ENCODE measurements at regions not wholly inside any gene's neighbourhood (a gene's known extent, or its start where the extent isn't known, plus 50 kb on each side); places are given as distances from the start of the nearest gene placed in this dataset.

DNA sequence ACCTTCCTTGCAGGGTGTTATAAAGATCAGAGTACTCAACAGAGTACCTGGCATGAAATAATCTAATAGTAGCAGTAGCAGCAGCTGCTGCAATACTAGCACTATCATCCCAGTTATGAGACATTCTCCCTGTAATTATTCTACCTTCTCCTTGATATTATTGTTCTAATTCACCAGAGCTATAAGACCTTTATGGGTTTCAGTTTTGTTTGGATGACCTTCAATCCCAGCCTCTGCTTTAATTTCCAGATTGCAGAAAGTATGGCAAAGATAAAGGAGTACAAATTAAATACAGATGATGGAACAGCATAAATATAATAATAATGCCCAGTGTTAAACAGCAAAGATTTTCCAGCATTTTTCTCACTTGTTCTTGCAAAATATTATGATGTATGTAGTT, 150.5 kb upstream of the MYLIP start:
- Mint-ChIP-seq H3K4me3 (no peak overlapping the region), H3K36me3 (ENCODE audit: low read depth) (peaks cover 3% of the 10 kb centered on the region), H3K27me3 (no peaks in the 10 kb centered on the region), H3K27ac (no peak overlapping the region), H3K4me1 (no peaks in the 10 kb centered on the region), H3K9me3 (peaks cover 12% of the 10 kb centered on the region)
- ChIA-PET CTCF (no interaction called here), POLR2A (no interaction called here)
- no peak for DNase-seq

DNA sequence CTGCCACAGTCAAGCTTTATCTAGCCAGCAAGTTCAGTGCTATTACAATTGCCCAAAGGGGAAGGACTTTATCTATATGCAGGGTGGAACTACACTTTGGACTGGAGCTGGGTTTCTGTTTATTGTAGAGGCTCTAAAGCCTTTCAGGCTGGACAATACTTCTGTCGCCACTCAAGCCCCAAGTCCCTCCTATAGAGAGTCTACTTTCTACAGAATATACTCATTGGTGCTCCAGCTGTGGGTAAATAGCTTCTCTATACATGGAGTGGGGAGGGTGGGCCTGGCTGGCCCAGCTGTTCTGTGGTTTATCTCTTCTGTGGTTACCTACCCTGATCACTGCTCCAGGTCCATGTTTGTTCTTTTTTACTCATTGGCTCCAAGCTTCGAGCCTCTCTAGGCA, 151.8 kb upstream of the MYLIP start:
- DNase-seq, result no peak
- Mint-ChIP-seq H3K4me1 (no peaks in the 10 kb centered on the region), H3K4me3 (no peak overlapping the region), H3K27ac (no peak overlapping the region), H3K36me3 (ENCODE audit: low read depth) (peaks cover 3% of the 10 kb centered on the region), H3K27me3 (peaks cover 2% of the 10 kb centered on the region), H3K9me3 (peaks cover 12% of the 10 kb centered on the region)
- CTCF ChIA-PET, result no interaction called here
- POLR2A ChIA-PET, result no interaction called here

DNA sequence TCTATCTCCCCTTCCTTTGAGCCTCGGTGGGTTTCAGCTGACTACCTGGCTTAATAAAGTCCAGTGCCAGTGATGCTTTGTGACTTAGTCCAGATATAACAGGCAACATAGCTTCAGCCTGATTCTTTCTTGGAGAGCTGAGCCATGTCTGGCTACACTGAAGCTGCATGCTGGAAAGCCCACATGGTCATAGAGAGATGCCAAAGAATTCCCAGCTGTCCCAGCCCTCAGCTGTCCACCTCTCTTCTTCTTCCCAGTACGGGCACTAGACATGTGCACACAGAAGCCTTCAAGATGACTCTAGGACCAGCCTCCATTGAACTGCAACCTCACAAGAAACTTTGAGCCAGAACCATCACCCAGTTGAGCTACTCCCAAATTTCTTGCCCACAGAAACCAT, 154.1 kb upstream of the MYLIP start:
- ChIA-PET POLR2A (no interaction called here), CTCF (no interaction called here)
- Mint-ChIP-seq H3K4me1 (no peaks in the 10 kb centered on the region), H3K9me3 (peaks cover 12% of the 10 kb centered on the region), H3K36me3 (ENCODE audit: low read depth) (peaks cover 3% of the 10 kb centered on the region), H3K4me3 (no peak overlapping the region), H3K27ac (no peak overlapping the region), H3K27me3 (peaks cover 2% of the 10 kb centered on the region)
- no peak for DNase-seq

DNA sequence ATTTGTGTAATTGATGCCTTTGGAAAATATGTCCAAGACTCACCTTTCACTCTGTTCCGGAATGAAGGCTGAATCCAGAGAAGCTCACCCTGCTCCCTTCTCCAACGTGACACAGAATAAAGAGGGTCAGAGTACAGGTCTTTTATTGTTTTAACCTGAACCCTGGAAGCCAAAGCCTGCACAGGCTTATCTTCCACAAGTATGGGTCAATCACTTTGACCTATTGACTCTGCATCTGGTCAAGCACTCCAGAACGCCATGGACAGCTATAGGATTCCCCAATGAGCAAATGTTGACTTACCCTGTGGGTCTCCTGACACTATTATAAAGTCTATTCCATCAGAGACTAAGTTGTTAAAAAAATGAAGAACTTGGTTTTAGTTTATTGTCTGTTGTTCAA, 158.4 kb upstream of the MYLIP start:
- Mint-ChIP-seq H3K9me3 (peaks cover 10% of the 10 kb centered on the region), H3K27ac (no peak overlapping the region), H3K27me3 (peaks cover 2% of the 10 kb centered on the region), H3K36me3 (ENCODE audit: low read depth) (peaks cover 3% of the 10 kb centered on the region), H3K4me3 (no peak overlapping the region), H3K4me1 (no peaks in the 10 kb centered on the region)
- POLR2A ChIA-PET, result no interaction called here
- CTCF ChIA-PET, result interaction anchor here (2.3 kb wide), 1 partner anchor 9 kb away, joined by 7 read pairs; no protein-coding TSS in a partner anchor
- no peak for DNase-seq

DNA sequence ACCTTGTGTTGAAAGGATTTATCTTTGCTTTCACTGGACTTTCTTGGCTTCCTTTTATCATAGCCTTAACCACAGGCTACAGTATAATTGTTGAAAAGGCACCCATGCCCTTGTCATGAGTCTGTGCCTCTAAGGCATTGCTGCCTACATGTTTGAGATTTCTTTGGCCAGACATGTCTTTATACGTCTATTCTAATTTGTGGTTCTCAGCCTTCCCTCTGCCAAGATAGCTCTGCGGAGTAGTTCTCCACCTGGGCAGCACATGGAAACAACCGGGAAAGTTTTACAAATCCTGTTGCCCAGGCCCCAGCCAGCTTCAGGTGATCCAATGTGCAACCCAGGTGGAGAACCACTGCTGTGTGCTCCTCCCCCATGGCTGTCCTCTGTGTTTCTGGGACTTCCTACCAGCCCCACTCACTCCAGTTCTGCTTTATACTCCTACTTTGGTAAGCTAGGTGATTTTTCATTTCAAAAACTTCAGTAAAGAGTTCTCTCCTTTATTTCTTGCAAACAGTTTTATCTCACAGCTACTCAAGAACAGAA, 159.6 kb upstream of the MYLIP start:
- Mint-ChIP-seq H3K27ac (no peak overlapping the region), H3K4me3 (no peak overlapping the region), H3K4me1 (no peaks in the 10 kb centered on the region), H3K27me3 (peaks cover 2% of the 10 kb centered on the region), H3K36me3 (ENCODE audit: low read depth) (peaks cover 3% of the 10 kb centered on the region), H3K9me3 (peaks cover 6% of the 10 kb centered on the region)
- ChIA-PET POLR2A (no interaction called here), CTCF (interaction anchor here (2.3 kb wide), 1 partner anchor 10 kb away, joined by 7 read pairs; no protein-coding TSS in a partner anchor)
- no peak for DNase-seq

DNA sequence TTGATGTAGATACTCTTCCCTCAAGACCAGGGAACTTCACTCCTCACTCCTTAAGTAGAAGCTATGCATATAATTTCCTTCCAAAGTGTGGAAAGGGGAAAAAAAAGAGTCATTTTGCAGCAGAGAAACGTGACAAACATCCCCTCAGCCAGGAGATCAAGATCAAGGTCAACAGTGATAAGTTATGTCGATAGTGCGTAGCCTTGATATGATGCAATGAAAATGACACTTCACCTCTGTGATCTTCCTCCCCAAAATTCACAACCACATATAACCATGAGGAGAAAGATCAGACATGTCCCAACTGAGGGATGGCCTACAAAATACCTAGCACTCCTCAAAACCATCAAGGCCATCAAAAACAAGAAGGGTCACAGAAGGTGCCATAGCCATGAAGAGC, 160.4 kb upstream of the MYLIP start:
- CTCF ChIA-PET, result interaction anchor here (2.3 kb wide), 1 partner anchor 11 kb away, joined by 7 read pairs; no protein-coding TSS in a partner anchor
- Mint-ChIP-seq H3K9me3 (no peaks in the 10 kb centered on the region), H3K27me3 (peaks cover 2% of the 10 kb centered on the region), H3K4me3 (no peak overlapping the region), H3K27ac (no peak overlapping the region), H3K36me3 (ENCODE audit: low read depth) (no peaks in the 10 kb centered on the region), H3K4me1 (peaks cover 3% of the 10 kb centered on the region)
- POLR2A ChIA-PET, result no interaction called here
- DNase-seq, result no peak

DNA sequence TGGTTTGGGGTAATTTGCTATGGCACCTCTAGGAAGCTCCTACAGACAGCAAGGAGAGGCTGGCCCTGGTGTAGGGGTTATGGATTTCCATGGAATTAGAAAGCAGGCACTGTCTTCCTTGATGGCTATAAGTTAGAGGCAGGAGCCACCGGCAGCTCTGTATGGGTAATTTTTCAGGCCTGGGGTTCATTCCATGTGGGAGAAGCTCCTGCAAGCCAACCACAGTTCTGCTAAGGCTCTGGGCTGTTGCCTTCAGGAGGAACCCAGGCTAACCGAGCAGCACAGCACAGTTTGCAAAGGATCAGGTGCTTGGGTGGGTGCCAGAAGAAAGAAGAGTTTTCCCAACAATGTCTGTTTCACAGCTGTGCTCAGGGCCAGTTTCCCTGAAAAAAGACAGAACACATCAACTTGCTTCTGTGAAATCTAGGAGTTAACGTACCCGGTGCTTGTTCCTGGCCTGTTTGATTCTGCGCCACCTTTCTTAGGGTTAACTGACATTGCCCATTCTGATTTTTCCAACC, 162.8 kb upstream of the MYLIP start:
- no peak for DNase-seq
- Mint-ChIP-seq H3K4me1 (peaks cover 21% of the 10 kb centered on the region), H3K36me3 (ENCODE audit: low read depth) (peaks cover 2% of the 10 kb centered on the region), H3K27ac (no peak overlapping the region), H3K9me3 (no peaks in the 10 kb centered on the region), H3K27me3 (no peaks in the 10 kb centered on the region), H3K4me3 (no peak overlapping the region)
- POLR2A ChIA-PET, result no interaction called here
- CTCF ChIA-PET, result no interaction called here

DNA sequence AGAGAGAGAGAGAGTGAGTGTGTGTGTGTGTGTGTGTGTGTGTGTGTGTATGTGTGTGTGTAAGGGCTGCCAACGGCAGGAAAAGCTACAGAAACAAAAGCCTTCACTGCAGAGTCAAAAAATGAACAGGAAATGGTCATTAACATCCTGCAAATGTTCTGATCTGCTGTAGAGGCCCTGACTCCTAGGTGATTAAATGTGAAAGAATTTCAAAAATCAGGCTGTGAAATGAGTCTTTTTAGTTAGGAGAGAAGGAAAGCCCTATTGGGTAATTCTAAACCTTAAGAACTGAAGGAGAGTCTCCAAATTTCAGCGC, 166.5 kb upstream of the MYLIP start:
- POLR2A ChIA-PET, result no interaction called here

DNA sequence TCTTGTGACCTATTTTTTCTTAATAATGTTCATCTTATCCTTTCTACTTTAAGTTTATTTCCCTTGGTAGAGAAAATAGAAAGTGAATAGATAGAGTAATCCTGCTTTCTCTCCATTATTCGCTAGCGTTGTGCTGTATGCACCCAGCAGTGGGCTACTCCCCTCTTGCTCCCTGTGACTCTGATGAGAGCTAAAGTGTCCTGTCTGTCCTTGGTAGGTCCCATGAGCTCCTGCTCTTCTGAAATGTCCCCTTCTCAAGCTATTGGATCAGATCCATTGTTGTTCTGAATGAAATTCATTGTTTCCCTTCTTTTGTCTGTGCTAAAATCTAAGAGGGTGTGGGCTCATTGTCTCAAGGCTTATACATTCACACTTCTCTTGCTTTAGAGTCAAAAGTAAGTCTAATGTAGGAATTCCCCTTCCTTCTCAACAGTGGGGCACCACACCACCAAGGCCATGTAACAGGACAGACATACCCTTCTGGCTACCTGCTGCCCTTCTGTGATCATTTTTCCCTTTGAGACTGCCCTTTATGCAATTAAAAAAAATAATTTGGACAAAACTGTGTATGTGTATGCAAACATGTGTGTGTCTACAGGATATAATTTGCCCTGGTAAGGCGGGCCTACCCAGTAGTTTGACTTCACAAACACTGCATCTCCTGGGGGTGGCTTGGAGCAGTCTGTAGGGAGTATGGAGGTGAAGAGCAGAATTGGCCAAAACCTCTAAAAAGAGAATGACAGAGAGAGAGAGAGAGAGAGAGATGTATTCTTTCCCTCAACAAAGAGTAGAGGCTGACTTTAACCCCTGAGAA, 167.0 kb upstream of the MYLIP start:
- H3K9me3 Mint-ChIP-seq, result no peaks in the 10 kb centered on the region
- no peak overlapping the region for H3K27ac Mint-ChIP-seq
- H3K4me3 Mint-ChIP-seq, result no peak overlapping the region
- POLR2A ChIA-PET, result no interaction called here
- H3K4me1 Mint-ChIP-seq, result peaks cover 21% of the 10 kb centered on the region
- no peaks in the 10 kb centered on the region for H3K27me3 Mint-ChIP-seq
- CTCF ChIA-PET, result interaction anchor here (1.6 kb wide), 1 partner anchor 33 kb away, joined by 4 read pairs; no protein-coding TSS in a partner anchor
- DNase-seq, result no peak
- peaks cover 2% of the 10 kb centered on the region for H3K36me3 Mint-ChIP-seq (ENCODE audit: low read depth)

More for the DNA sequence above, 166.5 kb upstream of the MYLIP start:
- peaks cover 2% of the 10 kb centered on the region for H3K36me3 Mint-ChIP-seq (ENCODE audit: low read depth)
- peak overlapping the region; percentile 4 for H3K27ac Mint-ChIP-seq
- no peaks in the 10 kb centered on the region for H3K9me3 Mint-ChIP-seq
- DNase-seq, result peak; percentile 12
- CTCF ChIA-PET, result interaction anchor here (1.6 kb wide), 1 partner anchor 32 kb away, joined by 4 read pairs; no protein-coding TSS in a partner anchor
- H3K4me1 Mint-ChIP-seq, result peaks cover 21% of the 10 kb centered on the region
- H3K4me3 Mint-ChIP-seq, result no peak overlapping the region
- no peaks in the 10 kb centered on the region for H3K27me3 Mint-ChIP-seq

DNA sequence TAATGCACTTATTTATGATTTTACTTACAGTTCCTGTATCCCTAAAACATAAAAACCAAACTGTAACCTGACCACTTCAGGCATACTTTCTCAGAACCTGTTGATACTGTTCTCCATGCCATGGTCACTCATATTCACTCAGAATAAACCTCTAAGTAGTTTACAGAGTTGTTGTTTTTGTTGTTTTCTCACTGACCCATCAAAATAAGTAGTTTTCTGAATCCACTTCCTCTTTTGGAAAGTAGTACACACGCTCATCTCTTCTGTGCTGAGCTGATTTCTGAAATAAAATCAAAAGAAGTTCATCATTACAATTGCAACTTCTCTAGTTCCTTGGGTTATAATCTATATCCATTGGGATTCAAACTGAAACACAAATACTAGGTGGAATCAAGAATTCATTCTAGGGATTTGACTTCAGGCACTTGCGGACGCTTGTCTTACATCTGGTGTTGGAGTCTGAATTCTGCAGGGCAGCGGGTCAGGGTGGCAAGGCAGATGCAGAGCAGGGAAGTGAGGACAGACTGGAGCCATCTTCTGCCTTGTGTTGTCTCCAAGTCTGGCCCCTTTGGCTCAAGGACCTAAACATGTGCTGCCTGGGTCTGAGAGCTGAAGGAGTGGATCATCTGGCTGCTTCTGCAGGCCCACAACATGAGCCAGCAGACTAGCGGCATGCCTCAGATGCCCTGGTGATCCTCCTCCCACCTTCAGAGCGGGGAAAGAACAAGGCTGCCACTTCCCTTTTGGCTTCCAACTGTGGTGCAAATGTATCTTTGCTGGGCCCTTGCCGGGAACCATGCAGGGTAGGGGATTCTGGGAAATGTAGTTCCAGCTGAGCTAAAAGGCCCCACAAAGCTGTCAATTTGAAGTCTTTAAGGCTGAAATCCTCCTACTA, 167.9 kb upstream of the MYLIP start:
- H3K4me1 Mint-ChIP-seq, result peaks cover 23% of the 10 kb centered on the region
- no peak overlapping the region for H3K27ac Mint-ChIP-seq
- H3K36me3 Mint-ChIP-seq (ENCODE audit: low read depth), result peaks cover 2% of the 10 kb centered on the region
- no peaks in the 10 kb centered on the region for H3K9me3 Mint-ChIP-seq
- no peaks in the 10 kb centered on the region for H3K27me3 Mint-ChIP-seq
- no peak overlapping the region for H3K4me3 Mint-ChIP-seq
- ChIA-PET CTCF (interaction anchor here (1.6 kb wide), 1 partner anchor 34 kb away, joined by 4 read pairs; no protein-coding TSS in a partner anchor), POLR2A (no interaction called here)
- DNase-seq, result no peak

DNA sequence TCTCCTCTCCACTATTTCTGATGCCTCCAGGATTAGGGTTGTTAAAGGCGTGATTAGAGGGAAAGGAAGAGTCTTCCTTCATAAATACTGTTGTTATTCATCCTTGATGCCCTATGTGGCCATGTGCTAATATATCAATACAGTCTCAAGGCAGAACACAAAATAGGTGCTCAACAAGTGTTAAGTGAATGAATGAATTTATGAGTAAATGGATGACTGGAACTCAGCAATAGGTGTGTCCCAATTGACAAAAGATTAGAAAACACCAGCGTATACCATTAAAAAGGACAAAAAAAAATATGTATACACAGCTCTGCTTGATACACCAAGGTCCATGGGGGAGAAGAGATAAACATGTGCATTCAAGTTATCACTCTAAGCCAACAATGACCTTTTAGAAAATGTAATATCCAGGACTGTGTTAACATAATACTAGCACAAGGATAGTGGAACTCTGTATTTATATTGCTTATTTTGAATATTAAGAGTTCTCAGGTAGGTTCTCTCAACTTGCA, 171.2 kb upstream of the MYLIP start:
- no peak for DNase-seq
- ChIA-PET POLR2A (no interaction called here), CTCF (interaction anchor here (0.7 kb wide), 1 partner anchor 142 kb away, joined by 4 read pairs; no protein-coding TSS in a partner anchor)
- no peaks in the 10 kb centered on the region for H3K27me3 Mint-ChIP-seq
- no peak overlapping the region for H3K27ac Mint-ChIP-seq
- H3K4me1 Mint-ChIP-seq, result peaks cover 18% of the 10 kb centered on the region
- no peaks in the 10 kb centered on the region for H3K9me3 Mint-ChIP-seq
- no peak overlapping the region for H3K4me3 Mint-ChIP-seq
- peaks cover 2% of the 10 kb centered on the region for H3K36me3 Mint-ChIP-seq (ENCODE audit: low read depth)

DNA sequence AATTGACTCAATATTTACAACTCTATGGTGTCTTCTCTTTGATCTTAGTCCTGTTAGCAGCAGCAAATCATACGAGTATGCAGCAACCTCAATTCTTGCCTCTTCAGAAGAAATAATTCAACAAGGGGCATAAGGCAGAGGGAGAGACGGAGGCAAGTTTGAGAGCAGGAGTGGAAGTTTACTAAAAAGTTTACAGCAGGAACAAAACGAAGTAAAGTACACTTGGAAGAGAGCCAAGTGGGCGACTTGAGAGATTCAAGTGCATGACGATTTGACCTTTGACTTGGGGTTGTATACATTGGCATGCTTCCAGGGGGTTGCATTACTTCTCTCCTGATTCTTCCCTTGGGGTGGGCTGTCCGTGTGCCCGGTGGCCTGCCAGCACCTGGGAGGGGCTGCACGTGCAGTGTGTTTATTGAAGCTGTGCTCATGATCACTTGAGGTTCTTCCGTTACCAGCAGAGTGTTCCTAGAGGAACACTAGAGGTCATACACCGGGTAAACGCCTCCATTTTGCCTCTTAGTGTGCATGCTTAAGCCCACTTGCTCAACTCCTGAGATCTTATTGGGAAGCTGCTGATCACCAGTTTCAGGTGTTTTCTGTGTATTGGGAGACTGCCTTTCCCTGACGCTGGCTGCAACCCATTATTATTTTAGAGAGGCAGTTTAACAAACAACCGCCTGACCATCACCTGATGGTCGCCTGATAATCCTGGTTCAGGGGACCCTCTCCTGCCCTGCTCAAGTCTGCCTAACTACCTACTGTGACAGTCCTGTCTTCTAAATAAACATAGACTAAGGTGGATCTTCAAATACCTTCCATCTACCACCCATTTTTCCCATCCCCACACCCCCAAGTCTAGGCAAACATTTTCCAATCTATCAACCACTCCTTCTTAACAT, 172.4 kb upstream of the MYLIP start:
- H3K27ac Mint-ChIP-seq, result no peak overlapping the region
- no peaks in the 10 kb centered on the region for H3K36me3 Mint-ChIP-seq (ENCODE audit: low read depth)
- no peak overlapping the region for H3K4me3 Mint-ChIP-seq
- POLR2A ChIA-PET, result no interaction called here
- no peaks in the 10 kb centered on the region for H3K9me3 Mint-ChIP-seq
- H3K4me1 Mint-ChIP-seq, result peaks cover 8% of the 10 kb centered on the region
- CTCF ChIA-PET, result no interaction called here
- DNase-seq, result no peak
- H3K27me3 Mint-ChIP-seq, result no peaks in the 10 kb centered on the region
